ENCODE measurements at regions not wholly inside any gene's neighbourhood (a gene's known extent, or its start where the extent isn't known, plus 50 kb on each side); places are given as distances from the start of the nearest gene placed in this dataset.

DNA sequence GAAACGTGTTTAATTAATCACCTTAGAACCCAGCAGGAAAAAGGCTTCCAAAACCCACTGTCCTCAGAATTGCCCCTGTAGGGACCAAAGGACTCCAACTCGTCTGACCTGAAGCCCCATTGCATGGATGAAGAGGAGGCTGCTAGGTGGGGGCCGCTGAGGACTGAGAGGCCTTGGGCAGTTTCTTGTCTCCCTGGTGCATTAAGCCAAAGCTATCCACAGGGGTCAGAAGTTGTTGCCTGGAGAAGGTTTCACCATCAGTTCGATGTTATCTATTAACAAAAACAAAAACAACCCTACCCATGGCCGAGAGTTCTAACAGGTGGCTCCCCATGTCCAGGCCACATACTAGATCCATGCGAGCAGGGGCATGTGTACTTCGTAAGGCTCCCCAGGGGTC, 120.9 kb upstream of the CD93 start:
- no peak for TF ChIP-seq POLR2A (IDR thresholded peaks at IDR 0.05; ENCODE audit: low read depth, low read length)
- TF ChIP-seq SPI1 (IDR thresholded peaks at IDR 0.05; ENCODE audit: low read depth, low read length) = no peak

All from GM12891 (cell line).